ENCODE measurements at regions not wholly inside any gene's neighbourhood (a gene's known extent, or its start where the extent isn't known, plus 50 kb on each side); places are given as distances from the start of the nearest gene placed in this dataset.

- no peak for TF ChIP-seq GATA2 (IDR thresholded peaks at IDR 0.05; ENCODE audit: low read depth, low read length)
- TF ChIP-seq GATA3 (IDR thresholded peaks at IDR 0.05; ENCODE audit: low read depth, low read length), result no peak
These were observed 73.4 kb upstream of the AVPR1A start for GRCh38 chr12:63224396-63224795.

Data from SH-SY5Y (cell line).